SK-MEL-5 (cell line): ENCODE measurements at regions not wholly inside any gene's neighbourhood (a gene's known extent, or its start where the extent isn't known, plus 50 kb on each side); places are given as distances from the start of the nearest gene placed in this dataset.

Source experiments
- DNase-seq: peaks from one replicate; pipeline ENCODE4 v3.0.0-alpha.2; 2016; ENCODE audit warnings: low read depth, low spot score
- in situ Hi-C: cut with HindIII; loops from 2 replicates; pipeline ENCODE4 v1.10.0; 2016; ENCODE audit warnings: low sequenced_read_pairs, high pct_unique_total_duplicates, low pct_unique_long_range_greater_than_20kb
- small RNA-seq, 2 experiments: library from RNA; depleted of rRNA; stranded (forward); fragments of <200 nt; gene quantifications; one replicate each; pipeline ENCODE3, GENCODE V24; 2014

DNA sequence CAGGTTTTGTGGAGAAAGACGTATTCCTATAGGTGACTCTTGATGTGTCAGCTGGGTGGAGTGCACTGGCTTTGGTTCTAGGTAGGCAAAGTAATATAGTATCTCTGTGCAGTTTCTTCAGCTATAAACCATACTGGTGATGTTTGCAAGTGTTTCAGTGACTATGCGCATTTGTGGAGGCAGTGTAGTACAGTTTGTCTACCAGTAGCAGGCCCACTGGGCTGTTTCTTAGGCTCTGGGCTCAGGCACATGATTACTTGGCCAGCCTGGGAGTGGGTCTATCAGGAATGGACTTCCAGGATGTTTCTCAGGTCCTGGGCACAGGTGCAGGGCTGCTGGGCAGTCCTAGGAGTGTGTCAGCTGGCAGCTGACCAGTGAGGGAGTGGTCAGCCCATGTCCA lies 51.9 kb upstream of the INTU start:
- in situ Hi-C loops, result no loop called here
- no peak for DNase-seq

Small RNAs in the stretch of these regions (small RNA-seq; reads per million reads assigned to genes)
- gene RF00019, result 0 reads per million in 2 experiments
